Muscle of leg (tissue), 3 donors: ENCODE measurements at regions not wholly inside any gene's neighbourhood (a gene's known extent, or its start where the extent isn't known, plus 50 kb on each side); places are given as distances from the start of the nearest gene placed in this dataset.

Experiments used
- DNase-seq: peaks from one replicate; pipeline ENCODE4 v3.0.0; 2013
- H3K27ac ChIP-seq: one replicate; pipeline ENCODE4 v1.5.1; 2013; ENCODE audit warnings: mild to moderate bottlenecking, low read length, control low read depth
- H3K27me3 ChIP-seq: one replicate; pipeline ENCODE4 v1.6.1; 2013; ENCODE audit warnings: low read length; ENCODE audit not compliant: control insufficient read depth, insufficient read depth
- H3K36me3 ChIP-seq: one replicate; pipeline ENCODE4 v1.6.1; 2013; ENCODE audit warnings: low read length; ENCODE audit not compliant: control insufficient read depth, insufficient read depth
- H3K4me1 ChIP-seq: one replicate; pipeline ENCODE4 v1.6.1; 2013; ENCODE audit warnings: low read length; ENCODE audit not compliant: control insufficient read depth, insufficient read depth
- H3K4me3 ChIP-seq: one replicate; pipeline ENCODE4 v1.5.1; 2013; ENCODE audit warnings: low read length, control low read depth
- H3K9me3 ChIP-seq: replicated peaks from 2 replicates; pipeline ENCODE4 v1.6.1; 2013; ENCODE audit warnings: low read depth, low read length; ENCODE audit not compliant: control insufficient read depth
- WGBS: methylation state at CpG from one replicate; pipeline ENCODE4 v1.1.5; 2013; ENCODE audit warnings: missing lambda C conversion rate; ENCODE audit not compliant: insufficient coverage; 5-methylcytosine and 5-hydroxymethylcytosine counted together

GRCh38 chr3:115351193-115351592 lies 204.1 kb upstream of the ZBTB20 start:
- no peak overlapping the region for H3K27ac ChIP-seq
- no peak overlapping the region for H3K4me3 ChIP-seq
- H3K4me1 ChIP-seq: no peaks in the 10 kb centered on the region
- DNase-seq: no peak
- no peaks in the 10 kb centered on the region for H3K36me3 ChIP-seq
- no peaks in the 10 kb centered on the region for H3K27me3 ChIP-seq
- H3K9me3 ChIP-seq: no peaks in the 10 kb centered on the region
- WGBS: 72% methylated on average over 2 of the region's 4 CpGs

GRCh38 chr3:115354010-115354409 lies 206.9 kb upstream of the ZBTB20 start:
- Histone ChIP-seq H3K9me3 (no peaks in the 10 kb centered on the region), H3K4me3 (no peak overlapping the region), H3K27ac (no peak overlapping the region), H3K36me3 (no peaks in the 10 kb centered on the region), H3K4me1 (no peaks in the 10 kb centered on the region), H3K27me3 (no peaks in the 10 kb centered on the region)
- WGBS: no CpG with 5 or more reads among the region's 3 CpGs
- no peak for DNase-seq

GRCh38 chr3:115357456-115357855 lies 210.4 kb upstream of the ZBTB20 start:
- no CpG with 5 or more reads among the region's 2 CpGs for WGBS
- H3K9me3 ChIP-seq: no peaks in the 10 kb centered on the region
- H3K27ac ChIP-seq: no peak overlapping the region
- no peaks in the 10 kb centered on the region for H3K36me3 ChIP-seq
- no peak for DNase-seq
- H3K4me3 ChIP-seq: no peak overlapping the region
- H3K4me1 ChIP-seq: no peaks in the 10 kb centered on the region
- H3K27me3 ChIP-seq: no peaks in the 10 kb centered on the region

GRCh38 chr3:115359536-115359935 lies 212.4 kb upstream of the ZBTB20 start:
- Histone ChIP-seq H3K36me3 (no peaks in the 10 kb centered on the region), H3K4me3 (no peak overlapping the region), H3K9me3 (no peaks in the 10 kb centered on the region), H3K27ac (no peak overlapping the region), H3K4me1 (no peaks in the 10 kb centered on the region), H3K27me3 (no peaks in the 10 kb centered on the region)
- WGBS: 20% methylated on average over 1 of the region's 2 CpGs
- peak; percentile 17 for DNase-seq

GRCh38 chr3:115361806-115362205 lies 214.7 kb upstream of the ZBTB20 start:
- Histone ChIP-seq H3K4me3 (no peak overlapping the region), H3K9me3 (no peaks in the 10 kb centered on the region), H3K27ac (no peak overlapping the region), H3K36me3 (no peaks in the 10 kb centered on the region), H3K27me3 (no peaks in the 10 kb centered on the region), H3K4me1 (no peaks in the 10 kb centered on the region)
- peak; percentile 58 for DNase-seq
- WGBS: 80% methylated on average over 1 of the region's 1 CpG

GRCh38 chr3:115363071-115363470 lies 216.0 kb upstream of the ZBTB20 start:
- H3K9me3 ChIP-seq: no peaks in the 10 kb centered on the region
- H3K36me3 ChIP-seq: no peaks in the 10 kb centered on the region
- no peak overlapping the region for H3K27ac ChIP-seq
- no peak overlapping the region for H3K4me3 ChIP-seq
- H3K27me3 ChIP-seq: no peaks in the 10 kb centered on the region
- DNase-seq: no peak
- H3K4me1 ChIP-seq: no peaks in the 10 kb centered on the region
- WGBS: no CpG with 5 or more reads among the region's 1 CpG

- no peaks in the 10 kb centered on the region for H3K36me3 ChIP-seq
- no peak overlapping the region for H3K4me3 ChIP-seq
- no peaks in the 10 kb centered on the region for H3K9me3 ChIP-seq
- WGBS: no CpG with 5 or more reads among the region's 1 CpG
- H3K27me3 ChIP-seq: no peaks in the 10 kb centered on the region
- H3K27ac ChIP-seq: no peak overlapping the region
- H3K4me1 ChIP-seq: no peaks in the 10 kb centered on the region
- DNase-seq: no peak
These were observed 221.9 kb upstream of the ZBTB20 start for GRCh38 chr3:115369021-115369420.

GRCh38 chr3:115375362-115375761 lies 228.3 kb upstream of the ZBTB20 start:
- H3K4me3 ChIP-seq: no peak overlapping the region
- H3K4me1 ChIP-seq: no peaks in the 10 kb centered on the region
- DNase-seq: no peak
- H3K36me3 ChIP-seq: no peaks in the 10 kb centered on the region
- H3K9me3 ChIP-seq: no peaks in the 10 kb centered on the region
- no peaks in the 10 kb centered on the region for H3K27me3 ChIP-seq
- no peak overlapping the region for H3K27ac ChIP-seq
- no CpG with 5 or more reads among the region's 2 CpGs for WGBS

- no CpG with 5 or more reads among the region's 3 CpGs for WGBS
- DNase-seq: no peak
- no peaks in the 10 kb centered on the region for H3K9me3 ChIP-seq
- no peak overlapping the region for H3K27ac ChIP-seq
- H3K4me3 ChIP-seq: no peak overlapping the region
- H3K4me1 ChIP-seq: no peaks in the 10 kb centered on the region
- H3K36me3 ChIP-seq: no peaks in the 10 kb centered on the region
- no peaks in the 10 kb centered on the region for H3K27me3 ChIP-seq
These were observed 233.9 kb upstream of the ZBTB20 start for GRCh38 chr3:115380883-115381572.

- DNase-seq: peak; percentile 18
- Histone ChIP-seq H3K4me1 (no peaks in the 10 kb centered on the region), H3K9me3 (no peaks in the 10 kb centered on the region), H3K27ac (no peak overlapping the region), H3K27me3 (no peaks in the 10 kb centered on the region), H3K4me3 (no peak overlapping the region), H3K36me3 (no peaks in the 10 kb centered on the region)
- WGBS: 59% methylated on average over 5 of the region's 5 CpGs
These were observed 234.5 kb upstream of the ZBTB20 start for GRCh38 chr3:115381573-115381912.

GRCh38 chr3:115381931-115382330 lies 234.8 kb upstream of the ZBTB20 start:
- Histone ChIP-seq H3K36me3 (no peaks in the 10 kb centered on the region), H3K27ac (no peak overlapping the region), H3K27me3 (no peaks in the 10 kb centered on the region), H3K4me3 (no peak overlapping the region), H3K4me1 (no peaks in the 10 kb centered on the region), H3K9me3 (no peaks in the 10 kb centered on the region)
- DNase-seq: no peak
- 57% methylated on average over 1 of the region's 1 CpG for WGBS
